ENCODE measurements at regions not wholly inside any gene's neighbourhood (a gene's known extent, or its start where the extent isn't known, plus 50 kb on each side); places are given as distances from the start of the nearest gene placed in this dataset.

GRCh38 chr1:2859881-2860430 lies 58.5 kb upstream of the TTC34 start:
- no peaks in the 10 kb centered on the region for H3K4me1 ChIP-seq (replicated peaks in 1 of 4; ENCODE audit: control insufficient read depth in 3 of 4, insufficient read depth in 4 of 4, low read length in 3 of 4)
- ChIA-PET CTCF (ENCODE audit: partially characterized antibody) (no interaction called here), POLR2A (ENCODE audit: partially characterized antibody) (no interaction called here)
- H3K36me3 ChIP-seq (ENCODE audit: control insufficient read depth in 2 of 4, insufficient read depth in 4 of 4, low read length in 3 of 4): no peaks in the 10 kb centered on the region
- H4K91ac ChIP-seq (replicated peaks; ENCODE audit: insufficient read length, low read length): no peak overlapping the region
- no peaks in the 10 kb centered on the region for H3K79me1 ChIP-seq (ENCODE audit: low read depth, low read length)
- DNase-seq (ENCODE audit: low read depth in 1 of 2, low spot score in 2 of 2): no peak
- no peak overlapping the region for H2BK5ac ChIP-seq (ENCODE audit: low read depth, low read length)
- no peak for FAIRE-seq
- no peak overlapping the region for H3K4me3 ChIP-seq (ENCODE audit: extremely low read depth in 1 of 4, insufficient read depth in 2 of 4, low read depth in 3 of 4, low read length in 4 of 4)
- WGBS, 2 experiments (ENCODE audit: extremely low coverage in 1 of 2, insufficient coverage in 1 of 2, insufficient read length in 1 of 2, insufficient replicate concordance in 2 of 2, low coverage in 1 of 2, low lambda C conversion rate in 2 of 2, missing lambda C conversion rate in 1 of 2): 83% methylated on average over 9 of the region's 12 CpGs; no CpG with 5 or more reads in 1 of the 2 experiments
- H3K4ac ChIP-seq (replicated peaks; ENCODE audit: insufficient read length, low read depth, low read length): no peak overlapping the region
- H3K27me3 ChIP-seq (replicated peaks in 1 of 4; ENCODE audit: control insufficient read depth in 3 of 4, extremely low read depth in 1 of 4, insufficient read depth in 3 of 4, low read length in 3 of 4): no peaks in the 10 kb centered on the region
- no peak overlapping the region for H2AFZ ChIP-seq (ENCODE audit: low read length)
- no peak overlapping the region for H2BK20ac ChIP-seq (ENCODE audit: low read length)
- H3K4me2 ChIP-seq (ENCODE audit: insufficient read depth in 1 of 2, low read depth in 2 of 2, low read length in 2 of 2): no peak overlapping the region
- no peak overlapping the region for H4K5ac ChIP-seq (ENCODE audit: insufficient read length, low read depth, low read length)
- H4K8ac ChIP-seq (ENCODE audit: extremely low read depth, insufficient read depth, low read length): no peak overlapping the region
- H4K20me1 ChIP-seq (replicated peaks in 1 of 2; ENCODE audit: control insufficient read depth in 1 of 2, insufficient read depth in 2 of 2, low read length in 2 of 2): no peaks in the 10 kb centered on the region
- TF ChIP-seq YY1 (IDR thresholded peaks at IDR 0.05; ENCODE audit: low read depth, low read length): no peak
- H3K9ac ChIP-seq (replicated peaks in 1 of 4; ENCODE audit: extremely low read depth in 1 of 4, low read depth in 3 of 4, low read length in 3 of 4): no peak overlapping the region
- no peak overlapping the region for H3K14ac ChIP-seq (ENCODE audit: insufficient read length)
- H3K27ac ChIP-seq (ENCODE audit: low read depth, low read length): no peak overlapping the region
- H2BK15ac ChIP-seq (ENCODE audit: low read length): no peak overlapping the region
- no peak overlapping the region for H3K18ac ChIP-seq (ENCODE audit: extremely low read depth, low read length)
- no peak overlapping the region for H2AK5ac ChIP-seq (ENCODE audit: low read depth, low read length)
- H3K79me2 ChIP-seq (ENCODE audit: control insufficient read depth in 1 of 2, insufficient read depth in 2 of 2, low read length in 2 of 2): no peaks in the 10 kb centered on the region
- no peak overlapping the region for H2BK12ac ChIP-seq (ENCODE audit: low read depth, low read length)
- H2BK120ac ChIP-seq (replicated peaks; ENCODE audit: low read depth, low read length): no peak overlapping the region
- peaks cover 73 to 100% of the 10 kb centered on the region in 2 experiments for H3K9me3 ChIP-seq (ENCODE audit: insufficient read depth in 2 of 2, low read depth in 1 of 2, low read length in 1 of 2)
- no peaks in the 10 kb centered on the region; the same call in 1 of the 2 replicates for H3K23me2 ChIP-seq (ENCODE audit: low read depth, low read length)
- H3K56ac ChIP-seq (replicated peaks; ENCODE audit: insufficient read length, low read depth, low read length): no peak overlapping the region
- no peak overlapping the region for H3K23ac ChIP-seq (ENCODE audit: insufficient read length)
